CD14-positive monocyte (primary cell): ENCODE measurements at regions not wholly inside any gene's neighbourhood (a gene's known extent, or its start where the extent isn't known, plus 50 kb on each side); places are given as distances from the start of the nearest gene placed in this dataset.

Experiments
- DNase-seq, 3 donors: peaks; one replicate each; pipeline ENCODE4 v3.0.0-alpha.2; 2011 to 2022
- H2AFZ ChIP-seq: 2 replicates; pipeline ENCODE4 v1.6.0; 2012; ENCODE audit warnings: mild to moderate bottlenecking, low read depth, low read length, inconsistent platforms; ENCODE audit not compliant: insufficient read depth, poor library complexity, severe bottlenecking
- H3K27ac ChIP-seq, 2 donors: 1 replicate in 1 of 2; 2 replicates in 1 of 2; pipeline ENCODE4 v1.5.1; 2012 to 2013; ENCODE audit warnings: low read length in 2 of 2, control low read depth in 1 of 2, inconsistent platforms in 1 of 2, low read depth in 1 of 2, mild to moderate bottlenecking in 1 of 2
- H3K27me3 ChIP-seq, 2 donors: one replicate each; pipeline versions ENCODE4 v1.6.0 to v1.6.1; 2011 to 2013; ENCODE audit warnings: low read length in 2 of 2; ENCODE audit not compliant: control insufficient read depth in 2 of 2, insufficient read depth in 2 of 2
- H3K36me3 ChIP-seq, 2 donors: replicated peaks in 1 of 2; 1 replicate in 1 of 2; 2 replicates in 1 of 2; pipeline versions ENCODE4 v1.5.1 to v1.6.1; 2012 to 2013; ENCODE audit warnings: low read length in 2 of 2, control low read depth in 1 of 2, inconsistent platforms in 1 of 2, mild to moderate bottlenecking in 1 of 2; ENCODE audit not compliant: insufficient read depth in 2 of 2, control insufficient read depth in 1 of 2
- H3K4me1 ChIP-seq, 2 donors: 1 replicate in 1 of 2; 2 replicates in 1 of 2; pipeline versions ENCODE4 v1.5.1 to v1.6.1; 2012 to 2013; ENCODE audit warnings: low read length in 2 of 2, control low read depth in 1 of 2, inconsistent platforms in 1 of 2, mild to moderate bottlenecking in 1 of 2, moderate library complexity in 1 of 2; ENCODE audit not compliant: insufficient read depth in 2 of 2, control insufficient read depth in 1 of 2
- H3K4me2 ChIP-seq: replicated peaks from 2 replicates; pipeline ENCODE3; 2012; ENCODE audit warnings: low read length, moderate library complexity, mild to moderate bottlenecking; ENCODE audit not compliant: poor library complexity, severe bottlenecking; ENCODE audit errors: extremely low read depth
- H3K4me3 ChIP-seq, 3 experiments: fragments of 200-600 bp in 1 of 3; sonication (generic) in 1 of 3; replicated peaks in 1 of 3; 1 replicate in 2 of 3; 2 replicates in 1 of 3; pipeline ENCODE4 v1.5.1; 2011 to 2013; ENCODE audit warnings: low read length in 3 of 3, mild to moderate bottlenecking in 3 of 3, control low read depth in 2 of 3, low read depth in 2 of 3, inconsistent platforms in 1 of 3, moderate library complexity in 1 of 3
- H3K79me2 ChIP-seq: 2 replicates; pipeline ENCODE4 v1.6.0; 2012; ENCODE audit warnings: mild to moderate bottlenecking, control low read depth, inconsistent platforms, low read length, moderate library complexity; ENCODE audit not compliant: insufficient read depth
- H3K9ac ChIP-seq: 2 replicates; pipeline ENCODE4 v1.6.0; 2017; ENCODE audit warnings: low read length, mild to moderate bottlenecking; ENCODE audit not compliant: insufficient read depth, poor library complexity, severe bottlenecking
- H3K9me3 ChIP-seq, 2 donors: replicated peaks in 1 of 2; 1 replicate in 1 of 2; 2 replicates in 1 of 2; pipeline versions ENCODE4 v1.5.1 to v1.6.1; 2012 to 2013; ENCODE audit warnings: low read length in 2 of 2, control low read depth in 1 of 2; ENCODE audit not compliant: control insufficient read depth in 1 of 2, insufficient read depth in 1 of 2
- H4K20me1 ChIP-seq: 2 replicates; pipeline ENCODE4 v1.6.0; 2012; ENCODE audit warnings: mild to moderate bottlenecking, low read length, control low read depth, moderate library complexity; ENCODE audit not compliant: insufficient read depth
- H3K27ac Mint-ChIP-seq, 7 donors: one replicate each; pipeline ENCODE4 v1.8.0; 2020; ENCODE audit warnings: mild to moderate bottlenecking in 7 of 7, mixed read lengths in 7 of 7, moderate library complexity in 6 of 7, inconsistent platforms in 2 of 7
- H3K27me3 Mint-ChIP-seq, 3 donors: one replicate each; pipeline ENCODE4 v1.8.0; 2021 to 2022; ENCODE audit warnings: low read depth in 3 of 3, mild to moderate bottlenecking in 3 of 3, mixed read lengths in 3 of 3, moderate library complexity in 3 of 3, inconsistent platforms in 1 of 3
- H3K36me3 Mint-ChIP-seq, 2 donors: one replicate each; pipeline ENCODE4 v1.8.0; 2020; ENCODE audit warnings: mixed read lengths in 2 of 2, inconsistent platforms in 1 of 2, mild to moderate bottlenecking in 1 of 2
- H3K4me1 Mint-ChIP-seq: one replicate; pipeline ENCODE4 v1.8.0; 2020; ENCODE audit warnings: mild to moderate bottlenecking, mixed read lengths
- H3K4me3 Mint-ChIP-seq, 2 donors: one replicate each; pipeline ENCODE4 v1.8.0; 2020; ENCODE audit warnings: mild to moderate bottlenecking in 2 of 2, mixed read lengths in 2 of 2, moderate library complexity in 1 of 2
- H3K9me3 Mint-ChIP-seq, 7 donors: one replicate each; pipeline ENCODE4 v1.8.0; 2020 to 2022; ENCODE audit warnings: mixed read lengths in 7 of 7, mild to moderate bottlenecking in 6 of 7, moderate library complexity in 6 of 7, inconsistent platforms in 2 of 7
- WGBS: methylation state at CpG from one replicate; pipeline ENCODE4 v1.1.5; 2013; ENCODE audit warnings: missing lambda C conversion rate; ENCODE audit not compliant: insufficient coverage; 5-methylcytosine and 5-hydroxymethylcytosine counted together
- intact Hi-C, 2 donors: fragments of 100-400 bp; cut with micrococcal nuclease; formaldehyde crosslinking; loops; one replicate each; pipeline versions ENCODE4 v1.15.0 to v1.15.1; 2023
- TF ChIP-seq, protein P1 (sequence below): fragments of 200-600 bp; IDR thresholded peaks from one replicate; pipeline ENCODE4 v1.8.0; 2022; ENCODE audit warnings: antibody characterized with exemption, mild to moderate bottlenecking

DNA sequence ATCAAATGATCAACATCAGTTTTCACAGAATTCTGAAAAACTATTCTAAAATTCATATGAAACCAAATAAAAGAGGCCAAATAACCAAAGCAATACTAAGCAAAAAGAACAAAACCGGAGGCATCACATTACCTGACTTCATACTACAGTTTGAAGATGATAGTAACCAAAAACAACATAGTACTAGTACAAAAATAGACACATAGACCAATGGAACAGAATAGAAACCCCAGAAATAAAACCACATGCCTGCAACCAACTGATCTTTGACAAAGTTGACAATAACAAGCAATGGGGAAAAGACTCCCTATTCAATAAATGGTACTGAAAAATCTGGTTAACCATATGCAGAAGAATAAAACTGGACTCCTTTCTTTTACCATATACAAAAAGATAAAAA lies 75.7 kb upstream of the FXR1 start:
- no peak overlapping the region for H3K9ac ChIP-seq

DNA sequence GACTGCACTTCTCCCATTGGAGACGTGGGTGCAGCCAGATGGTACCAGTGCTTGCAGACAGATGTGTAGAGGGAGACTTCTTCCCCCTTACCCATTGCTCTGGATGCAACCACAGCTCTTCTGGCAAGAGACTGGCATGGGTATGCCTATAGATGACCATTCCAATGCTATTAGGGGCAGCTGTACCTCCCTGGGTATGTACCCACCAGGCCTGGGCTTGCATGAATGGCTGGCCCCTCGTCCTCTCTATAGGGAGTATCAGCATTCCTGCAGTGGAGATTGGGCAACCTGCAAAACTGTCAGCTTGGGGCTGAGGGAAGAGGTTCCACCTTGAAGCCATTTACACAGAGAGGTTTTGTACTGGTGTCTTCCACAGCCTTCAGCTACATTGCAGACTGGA lies 57.6 kb upstream of the FXR1 start:
- 17% methylated on average over 1 of the region's 2 CpGs for WGBS
- H3K27ac Mint-ChIP-seq: no peak overlapping the region
- H3K27me3 Mint-ChIP-seq: peaks cover 2% of the 10 kb centered on the region in 3 donors
- Histone ChIP-seq H3K9me3 (peaks cover 0 to 3% of the 10 kb centered on the region in 2 donors), H3K9ac (no peak overlapping the region), H3K79me2 (no peaks in the 10 kb centered on the region), H2AFZ (no peak overlapping the region), H3K27ac (no peak overlapping the region), H3K36me3 (no peaks in the 10 kb centered on the region), H3K4me2 (no peak overlapping the region), H3K27me3 (no peaks in the 10 kb centered on the region), H3K4me3 (no peak overlapping the region), H4K20me1 (no peaks in the 10 kb centered on the region), H3K4me1 (no peaks in the 10 kb centered on the region)
- H3K36me3 Mint-ChIP-seq: no peaks in the 10 kb centered on the region
- H3K9me3 Mint-ChIP-seq: peaks cover 0 to 6% (median 5%) of the 10 kb centered on the region in 7 donors
- no peak for DNase-seq
- TF ChIP-seq, protein P1, sequence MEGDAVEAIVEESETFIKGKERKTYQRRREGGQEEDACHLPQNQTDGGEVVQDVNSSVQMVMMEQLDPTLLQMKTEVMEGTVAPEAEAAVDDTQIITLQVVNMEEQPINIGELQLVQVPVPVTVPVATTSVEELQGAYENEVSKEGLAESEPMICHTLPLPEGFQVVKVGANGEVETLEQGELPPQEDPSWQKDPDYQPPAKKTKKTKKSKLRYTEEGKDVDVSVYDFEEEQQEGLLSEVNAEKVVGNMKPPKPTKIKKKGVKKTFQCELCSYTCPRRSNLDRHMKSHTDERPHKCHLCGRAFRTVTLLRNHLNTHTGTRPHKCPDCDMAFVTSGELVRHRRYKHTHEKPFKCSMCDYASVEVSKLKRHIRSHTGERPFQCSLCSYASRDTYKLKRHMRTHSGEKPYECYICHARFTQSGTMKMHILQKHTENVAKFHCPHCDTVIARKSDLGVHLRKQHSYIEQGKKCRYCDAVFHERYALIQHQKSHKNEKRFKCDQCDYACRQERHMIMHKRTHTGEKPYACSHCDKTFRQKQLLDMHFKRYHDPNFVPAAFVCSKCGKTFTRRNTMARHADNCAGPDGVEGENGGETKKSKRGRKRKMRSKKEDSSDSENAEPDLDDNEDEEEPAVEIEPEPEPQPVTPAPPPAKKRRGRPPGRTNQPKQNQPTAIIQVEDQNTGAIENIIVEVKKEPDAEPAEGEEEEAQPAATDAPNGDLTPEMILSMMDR: no peak
- H3K4me1 Mint-ChIP-seq: no peaks in the 10 kb centered on the region
- no peak overlapping the region for H3K4me3 Mint-ChIP-seq
- intact Hi-C loops: no loop called here

More for the DNA sequence above, 75.7 kb upstream of the FXR1 start:
- no peak for DNase-seq
- no peaks in the 10 kb centered on the region for H3K36me3 ChIP-seq
- no peaks in the 10 kb centered on the region for H3K4me1 ChIP-seq
- H3K4me3 ChIP-seq: no peak overlapping the region
- no peaks in the 10 kb centered on the region for H3K9me3 ChIP-seq
- no peaks in the 10 kb centered on the region for H3K27me3 ChIP-seq
- Mint-ChIP-seq H3K36me3 (no peaks in the 10 kb centered on the region), H3K27me3 (peaks cover 2 to 4% (median 3%) of the 10 kb centered on the region in 3 donors), H3K4me1 (no peaks in the 10 kb centered on the region), H3K4me3 (no peak overlapping the region), H3K9me3 (peaks cover 0 to 4% (median 0%) of the 10 kb centered on the region in 7 donors), H3K27ac (no peak overlapping the region)
- TF ChIP-seq, protein P1: no peak
- no peak overlapping the region for H2AFZ ChIP-seq
- WGBS: 86% methylated on average over 1 of the region's 1 CpG
- intact Hi-C loops: no loop called here
- no peaks in the 10 kb centered on the region for H4K20me1 ChIP-seq
- no peaks in the 10 kb centered on the region for H3K79me2 ChIP-seq
- no peak overlapping the region for H3K27ac ChIP-seq
- no peak overlapping the region for H3K4me2 ChIP-seq
